GM21447 (cell line): ENCODE measurements at regions not wholly inside any gene's neighbourhood (a gene's known extent, or its start where the extent isn't known, plus 50 kb on each side); places are given as distances from the start of the nearest gene placed in this dataset.

ENCODE experiments used
- ATAC-seq: cut with Tn5 transposase; IDR thresholded peaks from one replicate; pipeline ENCODE4 v1.9.1; 2021; ENCODE audit not compliant: unreplicated experiment

DNA sequence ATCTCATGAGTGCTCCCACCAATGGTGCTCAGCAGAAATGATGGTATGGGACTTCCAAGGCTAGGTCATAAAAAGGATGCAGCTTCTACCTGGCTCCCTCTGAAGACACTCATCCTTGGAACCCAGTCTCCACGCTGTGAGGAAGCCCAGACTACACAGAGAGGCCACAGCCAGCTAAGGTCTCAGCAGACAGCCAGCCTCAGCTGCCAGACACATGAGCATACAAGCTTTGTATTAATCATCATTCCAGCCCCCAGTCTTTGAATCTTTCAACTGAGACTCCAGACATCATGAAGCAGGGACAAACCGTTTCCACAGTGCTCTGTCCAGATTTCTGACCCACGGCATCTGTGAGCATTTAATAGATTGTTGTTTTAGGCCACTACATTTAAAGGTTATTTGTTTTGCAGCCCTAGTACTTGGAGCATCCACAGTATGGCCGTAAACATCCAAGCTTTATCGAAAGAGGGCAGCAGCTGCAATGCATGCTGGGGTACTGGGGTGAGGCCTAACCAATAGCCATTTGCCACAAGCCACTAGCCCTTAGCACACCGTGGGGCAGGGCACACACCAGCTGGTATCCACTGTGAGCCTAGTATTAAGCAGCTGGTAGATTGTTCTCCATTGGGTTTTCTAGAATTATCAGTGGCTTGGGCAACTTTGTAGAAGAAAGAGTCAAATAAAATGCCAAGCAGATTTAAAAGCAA lies 449.1 kb downstream of the BCOR start:
- ATAC-seq = no peak

DNA sequence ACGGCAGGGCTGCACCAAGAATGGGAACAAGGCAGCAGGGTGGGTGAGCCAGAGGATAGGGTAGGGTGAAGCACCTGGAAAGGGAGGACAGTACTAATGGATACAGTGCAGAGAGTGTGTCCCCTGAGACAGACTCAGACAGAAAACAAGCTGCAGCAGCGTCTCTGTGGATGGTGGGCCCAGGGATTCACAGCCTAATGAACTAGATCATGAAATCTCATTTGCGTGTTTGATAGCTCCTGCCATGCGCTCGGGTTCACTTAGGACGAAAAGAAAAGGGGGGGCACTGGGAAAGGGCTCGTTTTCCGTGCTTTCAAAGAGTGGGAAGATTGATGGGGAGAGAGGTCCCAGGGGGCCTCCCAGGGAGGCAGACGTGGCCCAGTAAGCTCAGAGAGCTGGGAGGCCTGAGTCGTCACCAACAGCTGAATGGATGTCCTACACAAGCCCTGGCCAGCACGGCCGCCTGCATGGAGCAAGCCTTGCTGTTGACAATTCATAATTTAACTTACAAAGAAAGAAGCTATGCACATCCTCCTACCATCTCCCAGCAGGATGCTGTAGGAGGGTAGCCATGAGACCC lies 446.9 kb downstream of the BCOR start:
- ATAC-seq = no peak

DNA sequence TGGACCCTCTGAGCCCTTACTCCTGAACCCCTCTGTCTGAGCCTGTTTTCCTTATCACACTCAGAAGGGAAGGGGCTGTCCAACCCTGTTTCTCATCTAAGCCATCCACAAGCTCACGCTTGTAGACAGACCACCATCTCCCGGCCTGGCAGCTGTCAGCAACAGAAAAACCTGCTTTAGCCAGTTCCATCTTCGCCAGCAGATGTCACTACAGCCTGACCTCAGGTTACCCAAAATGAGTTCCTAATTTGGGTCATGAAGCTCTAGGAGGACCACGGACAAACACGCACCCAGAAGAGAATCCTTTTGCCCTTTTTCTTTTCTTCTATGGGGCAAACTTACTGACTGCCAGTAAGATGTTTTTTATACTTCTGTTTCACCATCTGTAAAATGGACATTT lies 445.4 kb downstream of the BCOR start:
- no peak for ATAC-seq

DNA sequence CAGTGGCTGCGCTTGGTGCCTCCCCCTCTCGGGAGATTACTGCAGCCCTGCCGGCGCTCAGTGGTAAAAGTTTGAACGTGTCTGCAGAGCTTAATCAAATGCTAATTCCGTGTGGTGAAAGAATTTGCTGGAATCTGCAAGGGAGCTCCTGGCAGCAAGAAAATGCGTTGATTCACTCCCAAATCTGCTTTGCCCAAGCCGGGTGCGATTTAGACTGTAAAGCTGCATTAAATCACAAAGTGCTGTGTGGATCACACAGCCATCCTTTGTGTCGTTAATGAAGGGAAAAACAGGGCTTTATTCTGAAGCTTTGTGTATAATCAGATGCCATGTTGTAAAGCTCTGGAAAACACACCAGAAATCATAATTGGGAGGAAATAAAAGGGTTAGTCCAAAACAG lies 444.1 kb downstream of the BCOR start:
- ATAC-seq = no peak

DNA sequence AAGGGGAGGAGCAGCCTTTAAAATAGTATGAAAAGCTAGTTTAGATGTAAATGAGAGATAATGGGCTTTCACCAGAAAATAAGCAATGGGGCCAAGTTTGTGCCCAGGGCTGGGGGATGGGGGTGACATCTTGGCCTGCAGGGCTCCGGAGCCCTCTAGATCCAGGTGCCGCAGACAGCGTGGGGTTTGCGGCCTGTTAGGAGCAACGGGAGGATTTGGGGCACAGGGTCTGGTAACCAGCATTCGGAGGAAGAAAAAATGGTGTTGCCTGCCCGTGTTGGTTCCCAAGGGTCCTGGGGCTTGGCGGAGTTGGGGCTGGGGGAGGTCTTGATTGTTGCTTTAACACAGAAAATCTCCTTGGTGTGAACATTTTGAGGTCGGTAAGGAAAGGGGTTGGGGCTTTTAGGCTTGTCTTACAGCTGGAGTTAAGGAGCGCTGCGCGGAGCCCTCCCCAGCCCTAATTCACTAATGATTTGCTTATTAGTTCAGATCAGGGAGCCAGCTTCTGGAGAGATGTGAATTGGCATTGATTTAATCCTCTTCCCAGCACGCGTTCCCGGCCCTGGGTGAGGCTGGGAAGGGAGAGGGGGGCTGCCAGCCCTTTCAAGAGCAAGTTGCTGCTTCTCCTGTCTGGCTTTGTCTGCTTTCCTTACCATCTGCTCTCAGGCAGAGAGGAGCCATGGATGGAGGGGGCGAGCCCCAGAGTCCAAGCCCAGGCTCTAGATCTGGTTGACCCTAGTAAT lies 443.4 kb downstream of the BCOR start:
- ATAC-seq = no peak

DNA sequence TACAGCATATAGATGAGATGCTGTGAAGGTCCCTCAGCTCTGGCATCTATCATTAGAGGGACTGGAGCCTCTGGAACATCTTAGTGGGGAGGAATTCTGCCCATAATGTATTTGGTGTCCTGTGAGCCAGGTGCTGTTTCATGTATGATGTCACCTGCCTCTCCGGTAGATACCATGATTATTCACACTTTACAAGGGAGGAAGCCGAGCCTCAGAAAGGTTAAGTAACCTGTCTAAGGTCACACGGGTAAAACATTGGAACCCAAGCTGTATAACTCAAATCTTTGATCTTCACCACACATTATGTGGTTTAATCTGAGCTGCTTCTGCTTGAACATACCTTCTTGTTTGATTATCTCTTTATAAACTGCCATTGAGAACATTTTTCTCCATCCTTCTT lies 442.8 kb downstream of the BCOR start:
- no peak for ATAC-seq

DNA sequence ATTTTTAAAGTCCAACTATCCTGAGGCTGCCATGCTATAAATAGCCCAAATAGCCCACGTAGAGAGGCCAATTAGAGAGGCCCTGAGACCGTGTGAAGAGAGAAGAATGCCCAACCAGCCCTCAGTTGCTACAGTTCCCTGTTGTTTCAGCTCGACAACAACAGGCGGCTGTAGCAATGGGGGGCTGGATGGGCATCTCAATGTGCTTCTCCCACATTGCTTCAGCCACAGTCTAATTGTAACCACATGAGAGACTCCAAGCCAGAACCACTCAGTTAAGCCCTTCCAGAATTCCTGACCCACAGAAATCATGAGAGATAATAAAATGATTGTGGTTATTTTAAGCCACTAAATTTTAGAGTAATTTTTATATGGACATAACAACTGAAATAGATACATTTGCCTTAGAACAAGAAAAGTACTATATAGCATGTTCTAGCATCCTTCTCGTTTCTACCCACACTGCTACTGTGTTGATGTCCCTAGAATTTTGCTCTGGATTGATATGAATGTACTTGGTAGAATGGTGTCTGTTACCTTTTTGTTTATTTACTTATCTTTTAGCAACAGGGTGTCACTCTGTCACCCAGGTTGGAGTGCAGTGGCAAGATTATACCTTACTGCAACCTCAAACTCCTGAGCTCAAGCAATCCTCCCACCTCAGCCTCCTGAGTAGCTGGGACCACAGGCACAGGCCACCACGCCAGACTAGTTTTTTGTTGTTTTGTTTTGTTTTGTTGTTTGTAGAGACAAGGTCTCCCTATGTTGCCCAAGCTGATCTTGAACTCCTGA lies 436.4 kb downstream of the BCOR start:
- no peak for ATAC-seq

DNA sequence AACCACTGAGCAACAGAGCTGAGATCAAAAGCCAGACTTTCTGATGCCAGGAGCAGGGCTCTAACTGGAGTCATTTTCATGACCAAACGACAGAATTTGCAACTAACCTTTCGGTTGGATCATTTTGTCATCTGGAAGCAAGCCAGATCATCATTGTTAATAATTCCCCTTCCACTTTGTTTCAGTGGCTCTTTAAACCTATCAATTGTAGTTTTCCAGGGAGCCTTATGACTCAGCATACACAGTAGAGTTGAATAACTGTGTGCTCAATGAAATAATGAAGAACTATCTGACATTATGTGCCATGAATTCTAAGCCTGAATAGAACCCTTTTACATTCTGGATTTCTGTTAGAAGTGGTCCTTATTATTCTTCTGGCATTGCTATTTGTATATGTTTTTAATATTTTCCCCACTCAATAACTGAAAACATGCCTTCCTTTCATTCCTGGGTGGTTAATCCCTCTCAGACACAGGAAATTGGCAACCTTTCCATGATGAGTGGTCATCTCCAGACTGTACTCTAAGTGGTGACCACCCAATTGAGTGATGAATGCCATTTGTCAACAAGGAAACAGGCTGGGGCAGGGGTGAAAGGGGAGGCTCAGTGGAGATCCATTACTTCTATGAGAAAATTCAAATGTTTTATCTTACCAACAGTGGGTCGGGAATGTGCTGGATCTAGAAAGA lies 431.8 kb downstream of the BCOR start:
- no peak for ATAC-seq

DNA sequence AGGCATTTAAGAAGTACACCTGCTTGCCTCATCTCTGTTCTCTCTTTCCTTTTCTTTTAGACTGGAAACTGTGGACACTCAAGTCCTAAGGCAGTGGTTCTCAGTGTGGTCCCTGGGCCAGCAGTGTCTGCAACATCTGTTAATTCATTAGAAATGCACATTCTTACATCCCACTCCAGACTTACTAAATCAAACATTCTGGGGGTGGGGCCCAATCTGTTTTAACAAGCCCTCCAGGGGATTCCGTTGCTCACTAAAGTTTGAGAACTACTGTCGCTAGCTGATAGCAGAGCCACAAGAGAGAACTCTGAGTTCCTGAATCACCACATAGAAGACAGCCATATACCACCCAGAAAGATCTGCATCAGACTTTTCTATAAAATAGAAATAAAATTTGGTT lies 430.6 kb downstream of the BCOR start:
- no peak for ATAC-seq

DNA sequence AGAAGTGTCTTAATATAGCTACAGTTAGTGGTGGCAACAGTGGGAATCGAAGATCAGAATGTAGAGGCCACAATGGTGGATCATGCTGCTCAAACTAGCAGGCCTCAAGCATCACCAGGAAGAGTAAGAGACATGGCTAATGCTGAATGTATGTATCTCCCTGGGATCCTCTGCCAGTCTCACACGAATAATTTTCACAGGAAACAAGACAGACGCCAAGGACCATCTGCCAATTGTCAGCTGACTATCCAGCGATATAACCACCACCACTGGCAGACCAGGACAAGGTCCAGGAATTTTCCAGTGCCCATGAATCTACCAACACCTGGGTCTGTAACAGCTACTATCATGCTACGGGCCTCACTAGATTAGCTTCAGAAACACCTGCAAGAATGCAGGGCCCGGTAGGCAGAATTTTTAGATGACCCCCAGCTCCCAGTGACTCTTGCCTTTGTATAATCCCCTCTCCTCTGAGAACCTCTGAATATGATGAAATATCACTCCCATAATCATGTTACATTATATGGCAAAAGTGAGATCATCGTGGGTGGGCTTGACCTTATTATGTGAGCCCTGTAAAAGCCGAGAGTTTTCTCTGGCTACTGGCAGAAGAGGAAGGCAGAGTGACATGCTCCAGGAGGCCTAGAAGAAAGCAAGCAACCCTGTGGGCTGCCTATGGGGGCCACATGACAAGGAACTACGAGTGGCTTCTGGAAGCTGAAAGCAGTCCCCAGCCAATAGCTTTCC lies 429.8 kb downstream of the BCOR start:
- ATAC-seq = no peak

DNA sequence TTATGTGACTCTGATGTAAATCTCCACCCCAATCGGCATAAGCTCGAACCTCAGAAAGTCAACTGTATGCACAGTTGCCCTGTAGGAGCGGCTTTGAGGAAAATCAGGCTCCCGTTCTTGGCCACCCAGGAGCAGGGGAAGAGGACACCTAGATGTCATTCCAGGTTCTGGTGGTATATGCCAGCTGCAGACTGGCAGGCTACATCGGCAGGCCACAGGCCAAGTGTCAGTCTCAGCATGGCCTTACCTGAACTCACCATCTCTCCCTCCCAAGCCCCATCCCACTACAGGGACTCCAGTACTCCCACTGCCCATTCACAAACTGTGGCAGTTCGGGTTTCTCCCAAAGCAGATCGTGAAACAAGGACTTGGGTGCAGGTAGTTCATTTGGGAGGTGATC lies 428.1 kb downstream of the BCOR start:
- no peak for ATAC-seq

DNA sequence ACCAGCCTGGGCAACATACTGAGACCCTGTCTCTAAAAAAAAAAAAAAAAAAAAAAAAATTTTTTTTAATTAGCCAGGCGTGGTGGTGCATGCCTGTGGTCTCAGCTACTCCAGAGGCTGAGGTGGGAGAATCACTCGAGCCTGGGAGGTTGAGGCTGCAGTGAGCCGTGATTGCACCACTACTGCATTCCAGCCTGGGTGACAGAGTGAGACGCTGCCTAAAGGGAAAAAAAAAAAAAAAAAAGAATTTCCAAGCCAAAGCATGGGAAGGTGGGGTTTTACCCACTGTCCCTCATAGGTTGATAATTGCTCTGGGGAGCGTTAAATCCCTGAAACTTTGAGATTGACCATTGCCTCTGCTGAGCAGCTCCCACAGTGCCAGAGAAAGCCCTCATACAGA lies 427.5 kb downstream of the BCOR start:
- ATAC-seq = no peak

DNA sequence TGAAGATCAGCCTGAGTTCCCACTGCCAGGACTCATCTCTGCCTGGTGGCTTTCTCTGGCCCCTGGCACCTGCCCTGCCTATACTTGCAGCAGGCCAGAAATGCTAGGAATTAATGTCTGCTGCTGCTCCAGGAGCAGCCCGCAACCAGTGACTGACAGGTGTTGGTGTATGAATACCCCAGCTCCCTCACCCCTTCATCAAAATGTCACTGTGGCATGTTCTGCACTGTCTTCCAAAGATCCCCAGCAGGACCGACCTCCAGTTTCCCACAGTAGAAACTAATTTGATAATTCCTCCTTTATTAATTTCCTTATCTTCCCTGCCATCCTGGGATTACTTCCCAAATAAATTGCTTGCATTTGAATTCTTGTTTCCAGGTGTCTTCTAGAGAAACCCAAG lies 425.4 kb downstream of the BCOR start:
- ATAC-seq = no peak

DNA sequence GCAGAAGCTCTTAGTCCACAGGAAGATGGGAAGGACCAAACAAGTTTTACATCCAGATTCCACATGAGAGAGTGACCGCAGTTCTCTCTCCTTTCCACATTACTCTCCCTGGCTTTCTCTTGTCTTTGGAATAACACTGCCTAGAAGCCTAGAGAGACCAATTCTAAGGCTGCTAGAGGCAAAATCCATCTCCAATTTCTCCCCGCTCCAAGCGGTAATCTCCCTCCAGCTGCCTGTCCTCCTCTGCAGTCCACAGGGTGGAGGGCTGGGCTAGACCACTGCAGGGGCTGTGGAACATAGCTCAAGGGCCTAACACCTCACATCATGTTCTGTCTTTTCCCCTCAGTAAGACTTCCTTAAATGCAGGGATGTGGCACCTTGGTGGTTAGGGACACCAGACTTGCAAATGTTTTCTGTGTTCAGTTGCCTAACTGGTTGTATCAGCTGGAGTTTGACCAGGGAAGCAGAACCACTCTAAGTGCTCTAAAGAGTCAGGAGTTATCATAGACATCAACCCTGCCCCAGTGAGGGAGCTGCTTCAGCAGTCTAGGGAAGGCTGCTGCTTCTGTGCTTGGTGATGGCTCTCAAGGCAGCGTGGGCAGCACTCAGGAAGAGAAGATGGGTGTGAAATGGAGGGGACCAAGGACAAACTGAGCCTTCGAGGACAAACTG lies 423.1 kb downstream of the BCOR start:
- ATAC-seq = no peak

DNA sequence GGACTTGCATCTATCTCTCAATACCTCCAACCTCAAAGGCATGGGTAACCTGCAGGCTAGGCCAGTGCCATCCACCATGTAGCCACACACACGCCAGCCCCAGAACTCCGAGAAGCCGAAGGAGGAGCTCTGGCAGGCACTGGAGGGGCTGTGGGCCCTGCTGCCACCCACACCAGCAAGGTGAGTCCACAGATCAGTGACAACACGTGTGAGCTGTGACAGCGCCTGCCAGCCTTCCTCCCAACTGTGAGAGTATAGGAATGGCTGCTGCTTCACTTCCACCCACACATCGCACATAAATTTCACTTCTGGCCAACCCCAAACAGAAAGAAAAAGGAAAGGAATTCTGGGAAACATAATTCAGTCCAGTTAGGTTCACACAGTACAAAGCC lies 422.6 kb downstream of the BCOR start:
- ATAC-seq = no peak

DNA sequence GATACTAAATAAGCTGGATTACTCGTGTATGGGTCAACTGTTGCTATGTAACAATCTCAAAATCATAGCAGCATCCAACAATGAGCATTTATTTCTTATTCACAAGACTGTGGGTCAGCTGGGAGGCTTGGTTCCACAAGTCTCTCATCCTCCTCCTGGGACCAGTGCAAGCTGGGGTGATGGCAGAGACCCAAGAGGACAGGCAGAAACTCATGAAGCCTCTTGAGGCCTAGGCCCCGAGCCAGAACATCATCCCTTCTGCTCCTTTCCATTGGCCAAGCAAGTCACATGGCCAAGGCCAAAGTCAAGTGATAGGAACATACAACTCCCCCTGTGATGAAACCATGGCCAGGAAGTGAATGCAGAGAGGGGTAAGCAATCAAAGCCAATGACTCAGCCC lies 422.1 kb downstream of the BCOR start:
- no peak for ATAC-seq

DNA sequence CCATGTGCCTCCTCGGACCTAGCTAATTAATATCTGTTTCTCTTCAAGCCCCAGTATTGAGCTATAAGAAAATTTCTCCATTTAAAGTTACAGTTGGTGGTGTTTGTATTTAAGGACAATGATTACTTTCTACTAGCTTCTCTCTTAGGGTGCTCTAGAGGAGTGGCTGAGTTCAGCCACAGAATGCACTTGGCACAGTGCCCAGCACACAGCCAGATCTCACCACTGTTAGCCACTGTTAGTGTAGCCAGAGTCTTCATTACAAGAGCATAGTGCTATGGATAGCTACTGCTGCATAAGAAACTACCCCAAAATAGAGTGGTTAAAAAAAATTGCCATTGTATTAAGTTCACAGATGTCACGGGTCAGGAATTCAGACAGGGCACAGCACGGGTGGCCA lies 421.3 kb downstream of the BCOR start:
- ATAC-seq = no peak

DNA sequence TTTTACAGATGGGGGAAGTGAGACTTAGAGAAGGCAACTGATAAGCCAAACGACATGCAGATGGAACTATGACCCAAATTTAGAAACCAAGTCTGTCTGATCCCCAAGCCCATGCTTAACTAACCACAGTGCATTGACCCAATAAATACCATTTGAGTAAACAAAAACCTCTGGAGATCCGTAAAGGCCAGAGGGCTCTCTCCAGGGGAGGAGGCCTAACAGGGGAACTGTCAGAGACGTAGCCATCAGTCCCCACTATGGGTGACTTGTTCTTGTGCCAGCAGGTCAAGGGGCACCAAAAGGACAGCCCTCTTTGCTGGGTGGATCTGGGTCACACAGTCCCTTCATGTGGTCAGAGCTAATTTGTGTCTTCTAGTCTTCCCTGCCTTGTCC lies 420.2 kb downstream of the BCOR start:
- ATAC-seq = no peak

DNA sequence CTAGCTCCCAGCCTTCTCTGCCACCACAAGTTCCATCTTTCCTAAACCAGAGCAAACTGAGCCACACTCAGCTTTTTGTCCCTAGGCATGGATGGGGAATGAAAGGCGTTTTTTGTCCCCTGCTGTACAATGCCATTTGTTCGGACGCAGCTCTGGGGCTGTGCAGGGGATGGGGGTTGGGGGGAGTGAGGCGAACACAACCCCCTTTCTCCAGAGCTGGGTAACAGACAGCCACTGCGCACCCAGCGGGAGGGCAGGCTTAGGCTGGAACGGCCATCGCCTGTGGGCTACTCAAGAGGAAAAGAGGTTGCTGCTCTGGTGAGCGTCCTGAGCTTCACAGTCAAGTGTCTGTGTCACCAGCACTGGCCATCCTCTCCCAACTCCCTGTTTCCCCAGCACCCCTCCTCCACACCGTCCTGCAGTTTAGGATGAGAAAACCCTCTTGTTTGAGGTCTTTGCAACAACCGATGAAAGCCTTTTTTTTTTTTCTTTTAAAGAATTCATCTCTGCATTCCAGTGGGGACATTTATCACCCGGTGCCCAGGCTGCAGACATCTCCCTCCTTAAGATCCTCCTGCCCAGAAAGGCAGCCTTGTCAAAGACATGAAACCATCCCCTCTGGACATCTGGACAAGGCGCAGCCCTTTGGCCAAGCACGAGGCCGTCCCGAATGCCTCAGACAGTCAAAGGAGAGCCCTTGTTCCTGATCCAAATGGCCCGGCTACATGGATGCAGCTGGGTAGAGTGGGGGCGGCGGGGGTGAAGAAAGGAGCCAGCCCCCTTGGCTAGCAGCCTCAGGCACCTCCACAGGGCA lies 419.6 kb downstream of the BCOR start:
- no peak for ATAC-seq
